ENCODE measurements at regions not wholly inside any gene's neighbourhood (a gene's known extent, or its start where the extent isn't known, plus 50 kb on each side); places are given as distances from the start of the nearest gene placed in this dataset.
"Not testable (repeated sequence)": the region's sequence is repeated elsewhere in the genome, so short reads cannot be mapped to it uniquely, and the experiment has no call there.

- DNase-seq (ENCODE audit: low spot score) = no peak
Observed at GRCh38 chr5:125245216-125245615, 498.8 kb upstream of the ZNF608 start.

- DNase-seq (ENCODE audit: low spot score) = no peak
Observed at GRCh38 chr5:125249400-125249799, 503.0 kb upstream of the ZNF608 start.

GRCh38 chr5:125251703-125252102, 505.3 kb upstream of the ZNF608 start:
- DNase-seq (ENCODE audit: low spot score) = no peak

GRCh38 chr5:125253634-125254033, 507.2 kb upstream of the ZNF608 start:
- DNase-seq (ENCODE audit: low spot score) = not testable (repeated sequence)

- no peak for DNase-seq (ENCODE audit: low spot score)
Observed at GRCh38 chr5:125254267-125254666, 507.8 kb upstream of the ZNF608 start.

GRCh38 chr5:125256296-125256695, 509.9 kb upstream of the ZNF608 start:
- no peak for DNase-seq (ENCODE audit: low spot score)

- no peak for DNase-seq (ENCODE audit: low spot score)
Observed at GRCh38 chr5:125257057-125257972, 510.9 kb upstream of the ZNF608 start.

- DNase-seq (ENCODE audit: low spot score) = no peak
Observed at GRCh38 chr5:125257997-125258396, 511.6 kb upstream of the ZNF608 start.

GRCh38 chr5:125258615-125259014, 512.2 kb upstream of the ZNF608 start:
- DNase-seq (ENCODE audit: low spot score) = peak; percentile 44

- DNase-seq (ENCODE audit: low spot score) = no peak
Observed at GRCh38 chr5:125261505-125262250, 515.2 kb upstream of the ZNF608 start.

- no peak for DNase-seq (ENCODE audit: low spot score)
Observed at GRCh38 chr5:125262782-125263181, 516.3 kb upstream of the ZNF608 start.

GRCh38 chr5:125263356-125263755, 516.9 kb upstream of the ZNF608 start:
- no peak for DNase-seq (ENCODE audit: low spot score)

- no peak for DNase-seq (ENCODE audit: low spot score)
Observed at GRCh38 chr5:125266106-125266505, 519.7 kb upstream of the ZNF608 start.

GRCh38 chr5:125267636-125268248, 521.3 kb upstream of the ZNF608 start:
- DNase-seq (ENCODE audit: low spot score) = no peak

GRCh38 chr5:125269926-125270325, 523.5 kb upstream of the ZNF608 start:
- no peak for DNase-seq (ENCODE audit: low spot score)

- DNase-seq (ENCODE audit: low spot score) = no peak
Observed at GRCh38 chr5:125272357-125272756, 525.9 kb upstream of the ZNF608 start.

GRCh38 chr5:125274211-125274610, 527.8 kb upstream of the ZNF608 start:
- DNase-seq (ENCODE audit: low spot score) = no peak

GRCh38 chr5:125274938-125275724, 528.7 kb upstream of the ZNF608 start:
- DNase-seq (ENCODE audit: low spot score) = no peak

GRCh38 chr5:125275725-125276090, 529.3 kb upstream of the ZNF608 start:
- DNase-seq (ENCODE audit: low spot score) = no peak

GRCh38 chr5:125276096-125276495, 529.7 kb upstream of the ZNF608 start:
- no peak for DNase-seq (ENCODE audit: low spot score)

GRCh38 chr5:125277494-125278154, 531.2 kb upstream of the ZNF608 start:
- DNase-seq (ENCODE audit: low spot score) = no peak
